H1 (cell line): ENCODE measurements at regions not wholly inside any gene's neighbourhood (a gene's known extent, or its start where the extent isn't known, plus 50 kb on each side); places are given as distances from the start of the nearest gene placed in this dataset.

Experiments
- CTCF ChIA-PET: fragments of 300-600 bp; sonication (Branson Sonifier 250); formaldehyde crosslinking; loops from one replicate; lab custom pipeline; 2021; ENCODE audit not compliant: partially characterized antibody; lab: Charles Lee
- POLR2A ChIA-PET: fragments of 300-600 bp; sonication (Branson Sonifier 250); formaldehyde crosslinking; loops from one replicate; lab custom pipeline; 2021; ENCODE audit warnings: inconsistent platforms; ENCODE audit not compliant: partially characterized antibody; lab: Charles Lee
- DNase-seq, 2 experiments: peaks; one replicate each; pipeline versions ENCODE4 v3.0.0 to v3.0.0-alpha.2; 2010 to 2022; ENCODE audit warnings: low spot score in 2 of 2, low read depth in 1 of 2, mixed read lengths in 1 of 2
- FAIRE-seq: peaks from 2 replicates; lab custom pipeline; 2011; peaks lifted over from hg19 to GRCh38; lab: Jason Lieb, UNC
- H2AFZ ChIP-seq: 2 replicates; pipeline ENCODE4 v1.8.1; 2012; ENCODE audit warnings: low read length, inconsistent platforms
- H2AK5ac ChIP-seq: 2 replicates; pipeline ENCODE4 v1.6.1; 2013; ENCODE audit warnings: low read depth, low read length
- H2BK120ac ChIP-seq: replicated peaks from 2 replicates; pipeline ENCODE3; 2013; ENCODE audit warnings: low read depth, low read length, inconsistent platforms
- H2BK12ac ChIP-seq: 2 replicates; pipeline ENCODE4 v1.6.1; 2013; ENCODE audit warnings: low read depth, low read length
- H2BK15ac ChIP-seq: 2 replicates; pipeline ENCODE4 v1.6.1; 2013; ENCODE audit warnings: low read length
- H2BK20ac ChIP-seq: 2 replicates; pipeline ENCODE4 v1.6.1; 2013; ENCODE audit warnings: low read length
- H2BK5ac ChIP-seq: 2 replicates; pipeline ENCODE4 v1.6.1; 2013; ENCODE audit warnings: low read depth, low read length
- H3K14ac ChIP-seq: 2 replicates; pipeline ENCODE4 v1.6.1; 2013; ENCODE audit warnings: inconsistent platforms; ENCODE audit not compliant: insufficient read length
- H3K18ac ChIP-seq: 2 replicates; pipeline ENCODE4 v1.6.1; 2013; ENCODE audit warnings: low read length; ENCODE audit errors: extremely low read depth
- H3K23ac ChIP-seq: 2 replicates; pipeline ENCODE4 v1.6.1; 2013; ENCODE audit warnings: inconsistent platforms; ENCODE audit not compliant: insufficient read length
- H3K23me2 ChIP-seq: 2 replicates; pipeline ENCODE4 v1.6.1; 2013; ENCODE audit warnings: low read depth, low read length
- H3K27ac ChIP-seq: 2 replicates; pipeline ENCODE4 v1.6.1; 2011; ENCODE audit warnings: low read depth, low read length, inconsistent platforms
- H3K27me3 ChIP-seq, 4 experiments: replicated peaks in 1 of 4; 1 replicate in 1 of 4; 2 replicates in 3 of 4; pipeline versions ENCODE4 v1.6.1 to v1.8.1; 2011 to 2013; ENCODE audit warnings: low read length in 3 of 4, mild to moderate bottlenecking in 3 of 4, inconsistent platforms in 2 of 4, mixed read lengths in 2 of 4, moderate library complexity in 1 of 4; ENCODE audit not compliant: control insufficient read depth in 3 of 4, insufficient read depth in 3 of 4; ENCODE audit errors: extremely low read depth in 1 of 4
- H3K36me3 ChIP-seq, 4 experiments: 2 replicates each; pipeline versions ENCODE4 v1.6.1 to v1.8.1; 2011 to 2013; ENCODE audit warnings: mild to moderate bottlenecking in 4 of 4, low read length in 3 of 4, moderate library complexity in 2 of 4, control low read depth in 1 of 4, inconsistent platforms in 1 of 4; ENCODE audit not compliant: insufficient read depth in 4 of 4, control insufficient read depth in 2 of 4
- H3K4ac ChIP-seq: replicated peaks from 2 replicates; pipeline ENCODE3; 2013; ENCODE audit warnings: low read length, low read depth, mixed read lengths, inconsistent platforms; ENCODE audit not compliant: insufficient read length
- H3K4me1 ChIP-seq, 4 experiments: replicated peaks in 1 of 4; 1 replicate in 1 of 4; 2 replicates in 3 of 4; pipeline versions ENCODE4 v1.6.1 to v1.8.1; 2011 to 2013; ENCODE audit warnings: low read length in 3 of 4, inconsistent platforms in 2 of 4, mixed read lengths in 1 of 4; ENCODE audit not compliant: insufficient read depth in 4 of 4, control insufficient read depth in 3 of 4
- H3K4me2 ChIP-seq, 2 experiments: 2 replicates each; pipeline versions ENCODE4 v1.6.1 to v1.8.1; 2011 to 2013; ENCODE audit warnings: low read depth in 2 of 2, low read length in 2 of 2, control low read depth in 1 of 2, inconsistent platforms in 1 of 2, mild to moderate bottlenecking in 1 of 2; ENCODE audit not compliant: insufficient read depth in 1 of 2
- H3K4me3 ChIP-seq, 4 experiments: fragments of 200-600, 300-600 bp in 1 of 4; sonication (generic), shearing (Covaris generic), sonication (Bioruptor Twin) in 1 of 4; 2 replicates each; pipeline versions ENCODE4 v1.5.1 to v1.8.1; 2011 to 2016; ENCODE audit warnings: low read length in 4 of 4, low read depth in 3 of 4, control low read depth in 2 of 4, inconsistent platforms in 2 of 4, mild to moderate bottlenecking in 2 of 4, mixed read lengths in 1 of 4, moderate library complexity in 1 of 4; ENCODE audit not compliant: insufficient read depth in 2 of 4; ENCODE audit errors: extremely low read depth in 1 of 4
- H3K56ac ChIP-seq: replicated peaks from 2 replicates; pipeline ENCODE3; 2013; ENCODE audit warnings: low read depth, mild to moderate bottlenecking, mixed read lengths, low read length, inconsistent platforms; ENCODE audit not compliant: insufficient read length
- H3K79me1 ChIP-seq: 2 replicates; pipeline ENCODE4 v1.6.1; 2013; ENCODE audit warnings: low read depth, low read length, control low read depth
- H3K79me2 ChIP-seq, 2 experiments: 2 replicates each; pipeline versions ENCODE4 v1.6.1 to v1.8.1; 2012 to 2013; ENCODE audit warnings: low read length in 2 of 2, mild to moderate bottlenecking in 2 of 2, inconsistent platforms in 1 of 2; ENCODE audit not compliant: insufficient read depth in 2 of 2, control insufficient read depth in 1 of 2
- H3K9ac ChIP-seq, 4 experiments: replicated peaks in 1 of 4; 1 replicate in 1 of 4; 2 replicates in 3 of 4; pipeline versions ENCODE4 v1.6.1 to v1.8.1; 2011 to 2013; ENCODE audit warnings: low read depth in 3 of 4, low read length in 3 of 4, control low read depth in 2 of 4, mild to moderate bottlenecking in 2 of 4, moderate library complexity in 2 of 4, inconsistent platforms in 1 of 4; ENCODE audit errors: extremely low read depth in 1 of 4
- H3K9me3 ChIP-seq, 2 experiments: 2 replicates each; pipeline versions ENCODE4 v1.6.1 to v1.8.1; 2012 to 2013; ENCODE audit warnings: mild to moderate bottlenecking in 2 of 2, moderate library complexity in 2 of 2, control low read depth in 1 of 2, inconsistent platforms in 1 of 2, low read depth in 1 of 2, low read length in 1 of 2, mixed read lengths in 1 of 2; ENCODE audit not compliant: insufficient read depth in 2 of 2
- H4K20me1 ChIP-seq, 2 experiments: replicated peaks in 1 of 2; 2 replicates each; pipeline versions ENCODE3 to v1.8.1; 2011 to 2013; ENCODE audit warnings: inconsistent platforms in 2 of 2, low read length in 2 of 2, mild to moderate bottlenecking in 1 of 2; ENCODE audit not compliant: insufficient read depth in 2 of 2, control insufficient read depth in 1 of 2
- H4K5ac ChIP-seq: 2 replicates; pipeline ENCODE4 v1.6.1; 2013; ENCODE audit warnings: low read length, low read depth, mixed read lengths, inconsistent platforms; ENCODE audit not compliant: insufficient read length
- H4K8ac ChIP-seq: 2 replicates; pipeline ENCODE4 v1.8.0; 2013; ENCODE audit warnings: mild to moderate bottlenecking, moderate library complexity, low read length, inconsistent platforms; ENCODE audit not compliant: insufficient read depth; ENCODE audit errors: extremely low read depth
- H4K91ac ChIP-seq: replicated peaks from 2 replicates; pipeline ENCODE3; 2013; ENCODE audit warnings: low read length, mixed read lengths, inconsistent platforms; ENCODE audit not compliant: insufficient read length
- ASH2L ChIP-seq: fragments of 200-600, 300-600 bp; sonication (generic); IDR thresholded peaks from one replicate; pipeline ENCODE4 v1.7.1; 2017; ENCODE audit warnings: low read length
- CHD1 ChIP-seq: IDR thresholded peaks from 2 replicates; pipeline ENCODE4 v1.6.1; 2012; ENCODE audit warnings: low read depth, low read length, improper control_type of control experiment
- GABPA ChIP-seq: IDR thresholded peaks from 2 replicates; pipeline ENCODE4 v1.6.1; 2011; ENCODE audit warnings: mild to moderate bottlenecking, low read length, moderate library complexity, borderline replicate concordance; ENCODE audit not compliant: insufficient read depth
- GTF2F1 ChIP-seq: IDR thresholded peaks from 2 replicates; pipeline ENCODE4 v1.6.1; 2012; ENCODE audit warnings: low read depth, low read length, improper control_type of control experiment, borderline replicate concordance
- KDM5A ChIP-seq: fragments of 200-600 bp; IDR thresholded peaks from 2 replicates; pipeline ENCODE4 v1.7.1; 2012; ENCODE audit warnings: mild to moderate bottlenecking, low read length, inconsistent platforms, mixed read lengths
- NANOG ChIP-seq: IDR thresholded peaks from 2 replicates; pipeline ENCODE4 v1.6.1; 2011; ENCODE audit warnings: low read length, low read depth, mild to moderate bottlenecking, inconsistent platforms; ENCODE audit not compliant: insufficient read depth, poor library complexity, severe bottlenecking
- RAD21 ChIP-seq, 2 experiments: IDR thresholded peaks in 1 of 2; conservative IDR thresholded peaks in 1 of 2; 2 replicates each; pipeline ENCODE4 v1.6.1; 2011; ENCODE audit warnings: low read depth in 2 of 2, low read length in 2 of 2, improper control_type of control experiment in 1 of 2, inconsistent platforms in 1 of 2, mild to moderate bottlenecking in 1 of 2, moderate library complexity in 1 of 2
- RNF2 ChIP-seq: fragments of 200-900, 300-1000 bp; sonication (generic); IDR thresholded peaks from 2 replicates; pipeline ENCODE4 v1.7.1; 2016; ENCODE audit warnings: borderline replicate concordance, low read depth, mild to moderate bottlenecking, antibody characterized with exemption, low read length; ENCODE audit not compliant: poor library complexity, severe bottlenecking; ENCODE audit errors: missing control alignments
- SP2 ChIP-seq: IDR thresholded peaks from 2 replicates; pipeline ENCODE4 v1.6.1; 2012; ENCODE audit warnings: mild to moderate bottlenecking, low read length, inconsistent platforms
- SUZ12 ChIP-seq: fragments of 200-600 bp; sonication (generic); IDR thresholded peaks from 2 replicates; pipeline ENCODE4 v1.6.1; 2012; ENCODE audit warnings: mild to moderate bottlenecking, inconsistent platforms, low read length, moderate library complexity, mixed read lengths
- TAF7 ChIP-seq: optimal IDR thresholded peaks from 2 replicates; pipeline ENCODE3; 2011; ENCODE audit warnings: low read depth, mild to moderate bottlenecking, inconsistent platforms, low read length, moderate library complexity, borderline replicate concordance
- WGBS, 2 experiments: shearing (Covaris generic) in 1 of 2; methylation state at CpG; one replicate each; pipeline versions ENCODE4 v1.1.6 to v1.1.7; 2013 to 2015; ENCODE audit warnings: low lambda C conversion rate in 2 of 2, mixed read lengths in 2 of 2, inconsistent platforms in 1 of 2, low coverage in 1 of 2, missing lambda C conversion rate in 1 of 2; ENCODE audit not compliant: insufficient replicate concordance in 2 of 2, insufficient coverage in 1 of 2, insufficient read length in 1 of 2; ENCODE audit errors: extremely low coverage in 1 of 2, missing lambda C conversion rate in 1 of 2; 5-methylcytosine and 5-hydroxymethylcytosine counted together
- TF ChIP-seq, protein P1 (sequence below): IDR thresholded peaks from 2 replicates; pipeline ENCODE4 v1.6.1; 2012; ENCODE audit warnings: low read length, inconsistent platforms

DNA sequence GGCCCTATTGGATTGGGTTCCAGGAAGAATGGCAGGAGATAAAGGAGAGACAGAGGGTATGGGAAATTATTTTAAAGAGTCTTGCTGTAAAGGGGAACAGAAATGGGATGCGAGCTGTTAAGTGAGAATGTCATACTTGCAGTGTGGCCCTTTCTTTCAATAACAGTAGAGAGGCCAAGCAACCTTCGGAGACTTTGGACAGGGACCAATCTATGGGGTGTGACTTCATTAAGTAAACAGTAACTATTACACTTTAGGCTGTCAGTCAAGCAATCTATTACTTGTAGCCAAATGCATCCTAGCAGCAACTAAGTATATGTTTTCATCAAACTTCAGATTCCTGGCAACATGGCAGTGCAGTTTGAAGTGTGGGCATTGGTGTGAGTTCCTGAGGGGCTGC, 376.2 kb upstream of the LARGE1 start:
- Histone ChIP-seq H3K9me3 (no peaks in the 10 kb centered on the region), H3K9ac (no peak overlapping the region), H3K14ac (no peak overlapping the region), H4K91ac (no peak overlapping the region), H2BK120ac (no peak overlapping the region), H4K8ac (no peak overlapping the region), H3K4ac (no peak overlapping the region), H3K79me2 (no peaks in the 10 kb centered on the region), H3K27me3 (no peaks in the 10 kb centered on the region), H2BK20ac (no peak overlapping the region), H3K18ac (no peak overlapping the region), H2BK5ac (no peak overlapping the region), H2BK15ac (no peak overlapping the region), H2BK12ac (no peak overlapping the region), H4K20me1 (no peaks in the 10 kb centered on the region), H3K27ac (no peak overlapping the region), H3K4me2 (no peak overlapping the region), H3K4me3 (no peak overlapping the region), H2AK5ac (no peak overlapping the region), H4K5ac (no peak overlapping the region), H2AFZ (no peak overlapping the region), H3K79me1 (no peaks in the 10 kb centered on the region; the same call in 1 of the 2 replicates), H3K23me2 (0 out of 2 replicates have a peak, but pooled peaks cover 2% of the 10 kb centered on the region), H3K56ac (no peak overlapping the region), H3K4me1 (no peaks in the 10 kb centered on the region), H3K23ac (no peak overlapping the region), H3K36me3 (no peaks in the 10 kb centered on the region)
- ChIA-PET CTCF (interaction anchor here (1.0 to 1.1 kb wide), 2 partner anchors 18 to 33 kb away, joined by 3 read pairs; no protein-coding TSS in a partner anchor), POLR2A (no interaction called here)
- FAIRE-seq (no peak), DNase-seq (no peak)
- 93% methylated on average over 2 of the region's 2 CpGs; no CpG with 5 or more reads in 1 of the 2 experiments for WGBS, 2 experiments
- TF ChIP-seq SUZ12 (no peak), TAF7 (no peak), KDM5A (no peak), GTF2F1 (no peak), CHD1 (no peak), RAD21 (IDR thresholded peaks at IDR 0.05 in 1 of 2, conservative IDR thresholded peaks at IDR 0.05 in 1 of 2; ENCODE audit: low read depth in 2 of 2, low read length in 2 of 2) (no peak), RNF2 (no peak), ASH2L (no peak), SP2 (no peak), NANOG (no peak), GABPA (no peak)
- TF ChIP-seq, protein P1, sequence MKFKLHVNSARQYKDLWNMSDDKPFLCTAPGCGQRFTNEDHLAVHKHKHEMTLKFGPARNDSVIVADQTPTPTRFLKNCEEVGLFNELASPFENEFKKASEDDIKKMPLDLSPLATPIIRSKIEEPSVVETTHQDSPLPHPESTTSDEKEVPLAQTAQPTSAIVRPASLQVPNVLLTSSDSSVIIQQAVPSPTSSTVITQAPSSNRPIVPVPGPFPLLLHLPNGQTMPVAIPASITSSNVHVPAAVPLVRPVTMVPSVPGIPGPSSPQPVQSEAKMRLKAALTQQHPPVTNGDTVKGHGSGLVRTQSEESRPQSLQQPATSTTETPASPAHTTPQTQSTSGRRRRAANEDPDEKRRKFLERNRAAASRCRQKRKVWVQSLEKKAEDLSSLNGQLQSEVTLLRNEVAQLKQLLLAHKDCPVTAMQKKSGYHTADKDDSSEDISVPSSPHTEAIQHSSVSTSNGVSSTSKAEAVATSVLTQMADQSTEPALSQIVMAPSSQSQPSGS: no peak
